ENCODE measurements at regions not wholly inside any gene's neighbourhood (a gene's known extent, or its start where the extent isn't known, plus 50 kb on each side); places are given as distances from the start of the nearest gene placed in this dataset.

GRCh38 chr4:96776920-96777527 is 937.1 kb downstream of the PDHA2 start:
- no peak for DNase-seq (ENCODE audit: low spot score)
- TF ChIP-seq CTCF (IDR thresholded peaks at IDR 0.05): no peak
- Histone ChIP-seq H3K4me3 (no peak overlapping the region), H3K27ac (no peak overlapping the region)

DNA sequence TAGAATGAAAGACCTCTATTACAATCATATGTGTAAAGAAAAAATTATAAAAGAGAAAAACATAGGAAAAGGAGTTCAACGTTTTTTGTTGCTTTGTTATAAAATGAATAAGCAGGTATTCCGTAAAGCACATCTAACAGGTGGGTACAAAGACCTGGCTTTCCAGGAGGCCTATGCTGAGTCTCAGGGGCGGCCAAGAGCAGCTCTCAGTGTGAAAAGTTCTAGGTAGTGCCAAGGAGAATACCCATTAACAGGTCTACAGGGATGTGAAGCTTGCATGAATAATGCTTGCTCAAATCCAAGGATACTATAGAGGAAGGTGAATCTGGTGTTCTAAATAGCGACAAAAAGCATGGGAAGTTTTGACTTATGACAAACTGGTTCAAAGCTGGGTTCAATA is 944.4 kb downstream of the PDHA2 start:
- no peak for DNase-seq (ENCODE audit: low spot score)
- Histone ChIP-seq H3K27ac (no peak overlapping the region), H3K4me3 (no peak overlapping the region)
- TF ChIP-seq CTCF (IDR thresholded peaks at IDR 0.05): no peak

- TF ChIP-seq CTCF (IDR thresholded peaks at IDR 0.05): no peak
- Histone ChIP-seq H3K4me3 (no peak overlapping the region), H3K27ac (no peak overlapping the region)
- DNase-seq (ENCODE audit: low spot score): no peak
These were observed 946.4 kb downstream of the PDHA2 start for GRCh38 chr4:96786306-96786705.

DNA sequence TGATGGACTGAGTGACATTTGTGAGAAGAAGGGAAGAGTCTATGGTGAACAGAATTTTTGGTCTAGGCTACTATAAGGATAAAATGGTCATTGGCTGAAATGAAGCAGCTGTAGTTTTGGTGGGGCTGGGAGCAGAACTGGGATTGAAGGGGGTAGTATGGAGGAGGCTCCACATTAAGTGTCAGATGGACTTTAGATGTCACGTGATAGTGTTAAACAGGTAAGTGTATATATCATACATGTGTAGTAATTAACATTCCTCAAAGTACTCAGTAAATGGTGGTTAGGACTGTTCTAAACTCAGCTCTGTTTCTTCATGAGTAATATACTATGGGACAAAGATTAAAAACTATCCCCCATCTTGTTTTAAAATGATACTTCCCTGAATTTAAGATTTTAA is 947.9 kb downstream of the PDHA2 start:
- TF ChIP-seq CTCF (IDR thresholded peaks at IDR 0.05): no peak

DNA sequence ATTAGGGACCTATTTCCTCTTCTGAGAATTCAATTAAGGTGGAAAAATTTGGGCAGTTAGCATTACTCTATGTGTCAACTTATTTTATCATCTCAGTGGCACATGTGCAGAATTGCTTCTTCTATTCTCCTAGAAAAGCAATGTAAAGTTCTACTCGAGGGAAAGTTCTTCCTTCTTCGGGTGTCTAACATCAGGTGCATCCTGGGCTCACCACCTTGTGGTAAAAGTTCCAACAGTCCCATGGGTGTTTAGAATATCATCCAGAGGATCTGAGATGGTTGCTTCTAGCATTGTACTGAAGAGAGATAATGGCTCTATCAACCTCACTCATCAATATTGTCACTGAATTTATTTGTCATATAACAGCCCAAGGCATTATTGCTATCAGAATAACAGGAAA is 969.7 kb downstream of the PDHA2 start:
- TF ChIP-seq CTCF (IDR thresholded peaks at IDR 0.05): no peak
- DNase-seq (ENCODE audit: low spot score): no peak

More for the DNA sequence above, 947.9 kb downstream of the PDHA2 start:
- Histone ChIP-seq H3K27ac (no peak overlapping the region), H3K4me3 (no peak overlapping the region)
- no peak for DNase-seq (ENCODE audit: low spot score)

GRCh38 chr4:96827086-96827485 is 987.2 kb downstream of the PDHA2 start:
- TF ChIP-seq CTCF (IDR thresholded peaks at IDR 0.05): no peak
- Histone ChIP-seq H3K4me3 (no peak overlapping the region), H3K27ac (no peak overlapping the region)
- DNase-seq (ENCODE audit: low spot score): no peak

More for the DNA sequence above, 969.7 kb downstream of the PDHA2 start:
- Histone ChIP-seq H3K27ac (no peak overlapping the region), H3K4me3 (no peak overlapping the region)

DNA sequence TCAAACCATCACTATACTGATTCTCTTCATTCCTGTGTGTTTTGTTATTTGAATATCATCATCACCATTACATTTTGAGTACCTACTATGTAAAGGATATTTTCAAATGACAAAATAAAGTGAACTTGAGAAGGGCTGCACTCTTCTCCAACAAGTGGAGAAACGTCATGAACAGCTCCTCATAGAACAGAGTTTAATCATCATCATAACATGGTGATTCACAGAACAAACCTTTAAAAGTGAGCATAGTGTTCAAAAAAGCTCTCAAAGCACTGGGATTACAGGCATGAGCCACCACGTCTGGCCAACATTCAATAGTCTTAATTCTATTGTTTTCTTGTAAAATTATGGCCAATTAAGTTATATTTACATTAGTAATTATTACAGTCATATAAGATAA is 993.9 kb downstream of the PDHA2 start:
- no peak for TF ChIP-seq CTCF (IDR thresholded peaks at IDR 0.05)
- DNase-seq (ENCODE audit: low spot score): no peak
- H3K27ac ChIP-seq: no peak overlapping the region
- no peak overlapping the region for H3K4me3 ChIP-seq

Measured in coronary artery (tissue), 2 donors.